GM10248 (cell line): ENCODE measurements at regions not wholly inside any gene's neighbourhood (a gene's known extent, or its start where the extent isn't known, plus 50 kb on each side); places are given as distances from the start of the nearest gene placed in this dataset.

Source experiments
- CTCF ChIA-PET: fragments of 300-600 bp; sonication (Branson Sonifier 250); formaldehyde crosslinking; extraction: SDS; loops from one replicate; lab custom pipeline; 2021; ENCODE audit warnings: antibody characterized with exemption; lab: Yijun Ruan, JAX
- POLR2A ChIA-PET: fragments of 350-650 bp; sonication (Branson Sonifier 250); formaldehyde crosslinking; extraction: SDS; loops from one replicate; lab custom pipeline; 2020; ENCODE audit warnings: antibody characterized with exemption; lab: Yijun Ruan, JAX
- DNase-seq: peaks from one replicate; pipeline ENCODE4 v3.0.0; 2012; ENCODE audit errors: extremely low spot score
- TF ChIP-seq, protein P1 (sequence below): IDR thresholded peaks from 2 replicates; pipeline ENCODE4 v1.5.1; 2012; ENCODE audit warnings: mild to moderate bottlenecking, low read depth; ENCODE audit errors: extremely low read depth, missing control alignments, control extremely low read depth

DNA sequence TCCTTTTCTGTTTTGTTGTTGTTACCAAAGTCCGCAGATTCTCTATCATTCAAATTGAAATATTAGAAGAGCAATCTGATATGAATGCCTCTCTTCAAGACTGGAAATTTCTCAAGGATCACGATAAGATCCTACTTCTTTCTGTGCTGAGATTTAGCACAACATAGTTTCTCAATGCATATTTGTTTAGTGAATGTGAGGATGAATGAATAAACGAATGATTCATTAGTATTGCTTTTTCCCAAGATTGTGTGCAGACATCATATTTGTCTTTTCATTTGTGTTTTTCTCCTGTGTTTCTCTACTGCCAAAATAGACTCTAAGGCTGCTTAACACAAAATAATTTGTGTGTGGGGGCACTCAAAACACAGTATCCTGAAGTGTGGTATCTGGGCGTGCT, 862.7 kb upstream of the MAP3K7 start:
- TF ChIP-seq, protein P1, sequence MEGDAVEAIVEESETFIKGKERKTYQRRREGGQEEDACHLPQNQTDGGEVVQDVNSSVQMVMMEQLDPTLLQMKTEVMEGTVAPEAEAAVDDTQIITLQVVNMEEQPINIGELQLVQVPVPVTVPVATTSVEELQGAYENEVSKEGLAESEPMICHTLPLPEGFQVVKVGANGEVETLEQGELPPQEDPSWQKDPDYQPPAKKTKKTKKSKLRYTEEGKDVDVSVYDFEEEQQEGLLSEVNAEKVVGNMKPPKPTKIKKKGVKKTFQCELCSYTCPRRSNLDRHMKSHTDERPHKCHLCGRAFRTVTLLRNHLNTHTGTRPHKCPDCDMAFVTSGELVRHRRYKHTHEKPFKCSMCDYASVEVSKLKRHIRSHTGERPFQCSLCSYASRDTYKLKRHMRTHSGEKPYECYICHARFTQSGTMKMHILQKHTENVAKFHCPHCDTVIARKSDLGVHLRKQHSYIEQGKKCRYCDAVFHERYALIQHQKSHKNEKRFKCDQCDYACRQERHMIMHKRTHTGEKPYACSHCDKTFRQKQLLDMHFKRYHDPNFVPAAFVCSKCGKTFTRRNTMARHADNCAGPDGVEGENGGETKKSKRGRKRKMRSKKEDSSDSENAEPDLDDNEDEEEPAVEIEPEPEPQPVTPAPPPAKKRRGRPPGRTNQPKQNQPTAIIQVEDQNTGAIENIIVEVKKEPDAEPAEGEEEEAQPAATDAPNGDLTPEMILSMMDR = no peak
- DNase-seq = no peak
- ChIA-PET CTCF (no interaction called here), POLR2A (no interaction called here)

DNA sequence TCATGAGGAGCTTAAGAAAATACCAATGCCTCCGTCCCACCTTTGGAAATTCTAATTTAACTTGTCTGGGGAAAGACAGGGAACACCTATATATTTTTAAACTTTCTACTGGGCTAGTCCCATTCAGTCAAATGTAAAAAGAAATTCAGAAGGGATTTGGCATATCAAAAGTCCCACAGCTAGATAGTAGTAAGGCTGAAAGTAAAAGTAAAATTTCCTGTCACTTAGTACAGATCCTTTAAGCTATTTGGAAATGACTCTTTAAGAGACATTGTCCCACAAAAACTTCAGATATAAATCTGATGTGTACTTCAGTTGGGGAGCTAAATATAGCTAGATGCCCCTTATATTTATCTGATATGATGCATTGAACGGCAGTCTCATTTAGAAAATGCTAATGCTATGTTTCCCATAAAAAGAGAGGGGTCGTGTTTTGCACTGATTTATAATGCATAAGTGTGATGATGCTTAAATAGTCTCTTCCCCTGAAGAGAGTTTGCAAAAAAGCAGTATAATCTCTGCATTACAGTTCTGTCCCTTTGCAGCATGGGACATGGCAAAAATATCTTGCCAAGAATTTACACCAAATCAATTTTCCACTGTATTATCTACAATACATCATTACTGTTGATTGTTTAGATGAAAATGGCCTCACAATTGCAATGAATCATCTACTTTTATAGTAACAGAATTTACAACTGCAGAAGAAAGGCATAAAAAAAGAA, 860.8 kb upstream of the MAP3K7 start:
- CTCF ChIA-PET = no interaction called here
- POLR2A ChIA-PET = no interaction called here
- no peak for DNase-seq
- TF ChIP-seq, protein P1 = no peak

DNA sequence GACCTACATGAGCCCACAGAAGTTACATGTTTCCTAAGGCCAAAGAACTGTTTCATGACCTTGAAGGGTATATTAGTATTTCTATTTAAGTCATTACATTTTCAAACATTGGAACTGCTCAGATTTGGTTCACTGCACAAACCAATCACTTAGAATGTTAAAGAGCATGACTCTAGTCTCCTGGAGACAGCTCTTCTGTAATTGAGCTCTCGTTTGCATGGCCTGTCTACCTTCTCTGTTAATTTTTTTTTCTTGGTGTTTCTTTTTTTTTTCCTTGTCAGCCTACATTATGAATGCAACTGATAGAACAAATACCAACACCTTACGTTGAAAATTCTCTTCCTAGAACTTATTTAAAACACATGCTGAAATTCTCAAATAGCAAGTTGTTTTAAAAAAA, 860.2 kb upstream of the MAP3K7 start:
- ChIA-PET POLR2A (no interaction called here), CTCF (interaction anchor here (0.9 to 1.4 kb wide), 2 partner anchors 9 kb away, joined by 3 read pairs; no protein-coding TSS in a partner anchor)
- DNase-seq = no peak
- TF ChIP-seq, protein P1 = no peak

DNA sequence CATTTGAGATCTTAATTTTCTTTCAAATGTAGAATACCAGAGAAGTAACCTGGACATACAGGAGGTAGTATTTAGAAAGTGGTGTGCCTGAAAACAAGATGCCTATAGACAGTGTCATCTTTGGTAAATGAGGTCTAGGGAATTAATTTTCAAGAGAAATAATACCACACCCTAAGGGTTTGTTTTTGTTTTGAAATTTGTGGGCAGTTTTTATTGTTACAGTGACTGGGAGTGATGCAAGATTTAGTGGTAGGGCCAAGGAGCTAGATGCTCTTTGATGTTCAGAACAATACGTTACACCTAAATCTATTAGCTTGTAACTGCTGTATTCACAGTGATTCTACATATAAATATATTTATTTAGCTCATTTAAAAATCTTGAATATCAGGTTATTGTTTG, 856.5 kb upstream of the MAP3K7 start:
- CTCF ChIA-PET = interaction anchor here (1.3 to 2.8 kb wide), 3 partner anchors 9 to 12 kb away, joined by 4 to 10 read pairs (median 8); no protein-coding TSS in a partner anchor
- DNase-seq = no peak
- TF ChIP-seq, protein P1 = no peak
- POLR2A ChIA-PET = no interaction called here

DNA sequence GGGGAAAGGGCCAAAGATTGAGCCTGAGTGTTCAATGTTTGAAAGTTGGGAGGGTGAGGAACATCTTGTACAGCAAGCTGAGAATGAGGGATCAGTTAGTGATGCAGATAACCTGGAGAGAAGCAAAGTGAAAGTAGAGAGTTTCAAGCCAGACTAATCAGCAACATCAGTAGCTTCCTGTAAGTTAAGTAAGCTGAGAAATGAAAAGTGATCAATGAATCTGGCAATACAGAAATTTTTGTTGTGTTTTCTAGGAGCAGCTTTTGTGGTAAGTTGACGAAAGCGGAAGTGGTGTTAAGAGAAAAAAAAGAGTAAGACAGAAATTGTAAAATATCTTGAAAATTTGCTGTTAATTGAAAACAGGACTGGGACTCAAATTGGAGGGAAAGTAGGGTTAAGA, 855.5 kb upstream of the MAP3K7 start:
- CTCF ChIA-PET = interaction anchor here (1.8 to 2.8 kb wide), 2 partner anchors 8 to 11 kb away, joined by 8 to 10 read pairs; no protein-coding TSS in a partner anchor

DNA sequence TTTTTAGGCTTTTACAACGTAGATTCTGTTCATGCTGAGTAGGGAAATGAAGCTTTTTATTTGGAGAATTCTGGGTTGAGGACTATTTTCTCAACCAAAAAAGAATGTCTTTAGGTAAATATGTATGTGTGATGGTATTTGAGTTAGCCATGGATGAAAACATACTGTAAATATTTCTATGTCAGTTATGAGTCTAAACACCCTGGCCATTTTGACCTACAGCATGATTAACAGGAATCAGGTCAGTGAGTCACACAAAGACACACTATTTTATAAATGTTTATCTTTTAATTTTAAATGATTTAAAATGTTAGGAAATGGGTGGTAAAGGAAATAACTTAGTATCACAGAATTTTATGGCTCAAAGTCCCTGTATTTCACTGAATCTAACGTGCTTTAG, 851.7 kb upstream of the MAP3K7 start:
- POLR2A ChIA-PET = interaction anchor here (0.7 kb wide), 1 partner anchor 1818 kb away, joined by 3 read pairs; no protein-coding TSS in a partner anchor
- TF ChIP-seq, protein P1 = no peak
- CTCF ChIA-PET = interaction anchor here (1.1 to 1.5 kb wide), 2 partner anchors 8 to 17 kb away, joined by 3 read pairs; no protein-coding TSS in a partner anchor
- no peak for DNase-seq

More for the DNA sequence above, 855.5 kb upstream of the MAP3K7 start:
- TF ChIP-seq, protein P1 = no peak
- no peak for DNase-seq
- POLR2A ChIA-PET = no interaction called here
